Spinal cord (tissue), 10 donors: ENCODE measurements at regions not wholly inside any gene's neighbourhood (a gene's known extent, or its start where the extent isn't known, plus 50 kb on each side); places are given as distances from the start of the nearest gene placed in this dataset. TPM values are rescaled to one million over a fixed set of nuclear protein-coding genes. Genes with fewer than 3 reads are reported as not detected.
A peak's percentile ranks its signal among the peaks of the same experiment; 100 is the strongest.

ENCODE experiments used
- DNase-seq, 6 donors: peaks; one replicate each; pipeline versions ENCODE4 v3.0.0 to v3.0.0-alpha.2; 2013 to 2015; ENCODE audit warnings: low spot score in 6 of 6, low read depth in 4 of 6
- H3K27ac ChIP-seq: one replicate; pipeline ENCODE4 v1.5.1; 2013; ENCODE audit warnings: low read depth, low read length, control low read depth
- H3K27me3 ChIP-seq: one replicate; pipeline ENCODE4 v1.6.1; 2013; ENCODE audit warnings: low read length; ENCODE audit not compliant: control insufficient read depth, insufficient read depth
- H3K36me3 ChIP-seq: one replicate; pipeline ENCODE4 v1.6.1; 2013; ENCODE audit warnings: low read length; ENCODE audit not compliant: control insufficient read depth, insufficient read depth
- H3K4me1 ChIP-seq: one replicate; pipeline ENCODE4 v1.6.1; 2013; ENCODE audit warnings: low read length; ENCODE audit not compliant: control insufficient read depth, insufficient read depth
- H3K4me3 ChIP-seq: one replicate; pipeline ENCODE4 v1.5.1; 2013; ENCODE audit warnings: low read depth, low read length, control low read depth
- H3K9me3 ChIP-seq: one replicate; pipeline ENCODE4 v1.6.1; 2013; ENCODE audit warnings: low read length; ENCODE audit not compliant: control insufficient read depth, insufficient read depth
- WGBS: methylation state at CpG from one replicate; pipeline ENCODE4 v1.1.5; 2013; ENCODE audit warnings: missing lambda C conversion rate; ENCODE audit not compliant: insufficient coverage; 5-methylcytosine and 5-hydroxymethylcytosine counted together
- small RNA-seq: library from RNA; depleted of rRNA; stranded (forward); fragments of <200 nt; gene quantifications from one replicate; pipeline ENCODE3, GENCODE V24; 2014; ENCODE audit warnings: low replicate concordance
- donor health status: healthy.

DNA sequence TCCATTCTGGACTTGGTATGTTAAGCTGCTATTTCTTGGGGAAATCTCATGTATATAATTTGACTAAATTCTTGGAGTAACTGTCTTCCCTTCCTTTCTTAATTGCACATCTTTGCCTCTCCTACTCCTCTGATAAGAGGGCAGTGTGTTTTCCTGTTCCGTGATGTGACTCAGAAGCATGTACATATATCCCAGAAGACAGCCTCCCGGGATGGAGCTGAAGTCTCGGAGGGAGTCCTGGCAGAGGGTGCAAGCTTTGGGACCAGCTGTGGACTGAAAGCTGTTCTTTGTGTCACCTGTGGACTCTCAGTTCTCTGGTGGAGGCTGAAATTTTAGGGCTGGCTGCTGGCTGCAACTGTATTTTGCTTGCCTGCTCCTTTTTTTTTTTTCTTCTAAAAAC, 54.7 kb upstream of the MGAT5 start:
- no peak overlapping the region for H3K4me3 ChIP-seq
- H3K9me3 ChIP-seq = no peaks in the 10 kb centered on the region
- H3K27me3 ChIP-seq = no peaks in the 10 kb centered on the region
- WGBS = 61% methylated on average over 3 of the region's 3 CpGs
- no peaks in the 10 kb centered on the region for H3K36me3 ChIP-seq
- no peak for DNase-seq
- peaks cover 21% of the 10 kb centered on the region for H3K4me1 ChIP-seq
- no peak overlapping the region for H3K27ac ChIP-seq

DNA sequence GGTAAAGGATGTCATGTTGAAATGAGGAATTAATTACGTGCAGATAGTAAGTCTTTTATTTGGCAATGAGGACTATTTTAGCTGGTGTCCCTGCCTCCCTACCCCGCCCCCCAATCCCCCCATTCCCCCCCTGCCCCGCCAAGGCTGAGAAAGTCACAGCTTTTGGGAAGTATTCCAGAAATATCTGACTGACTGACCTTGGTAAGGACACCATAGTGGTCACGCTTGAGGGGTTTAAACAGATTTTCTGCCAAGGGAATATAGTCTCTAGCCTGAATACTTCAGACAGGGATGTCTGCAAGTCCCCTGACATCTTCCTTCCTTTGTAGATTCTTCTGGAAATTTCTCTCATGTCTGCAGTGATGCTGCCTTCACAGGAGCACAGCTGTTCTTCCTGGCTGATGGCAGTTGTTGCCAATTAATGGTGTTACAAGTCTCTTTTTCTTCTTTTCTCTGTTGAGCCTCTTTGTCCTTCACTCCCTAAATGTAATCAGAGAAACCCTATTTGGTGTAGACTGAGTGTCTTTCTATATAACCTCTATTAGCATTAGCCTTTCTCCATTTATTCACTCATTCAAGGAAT, 53.7 kb upstream of the MGAT5 start:
- H3K27me3 ChIP-seq = no peaks in the 10 kb centered on the region
- no peaks in the 10 kb centered on the region for H3K36me3 ChIP-seq
- peak in 1 of 6 donors; percentile 26 for DNase-seq
- H3K27ac ChIP-seq = no peak overlapping the region
- H3K9me3 ChIP-seq = no peaks in the 10 kb centered on the region
- H3K4me3 ChIP-seq = no peak overlapping the region
- WGBS = 75% methylated on average over 1 of the region's 4 CpGs
- peaks cover 22% of the 10 kb centered on the region for H3K4me1 ChIP-seq

DNA sequence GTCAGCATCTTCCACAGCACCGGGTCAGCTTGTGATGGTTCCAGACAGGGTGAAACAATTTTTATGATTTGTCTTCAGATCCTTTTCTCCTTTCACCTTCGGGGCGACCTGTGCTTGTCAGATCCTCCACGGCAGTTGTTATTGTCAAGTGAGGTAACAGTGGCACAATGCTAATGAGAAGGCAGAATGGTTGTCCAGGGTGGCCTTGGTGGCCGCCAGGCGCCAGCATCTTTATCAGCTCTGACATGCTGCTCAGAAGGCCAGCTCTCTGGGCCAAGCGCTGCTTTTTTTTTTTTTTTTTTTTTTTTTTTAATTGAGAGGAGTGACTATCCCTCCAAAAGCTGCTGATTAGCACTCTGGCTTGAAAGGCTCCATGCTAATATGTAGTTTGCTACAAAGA, 52.3 kb upstream of the MGAT5 start:
- Histone ChIP-seq H3K4me1 (peaks cover 27% of the 10 kb centered on the region), H3K4me3 (no peak overlapping the region), H3K27ac (no peak overlapping the region), H3K9me3 (no peaks in the 10 kb centered on the region), H3K36me3 (no peaks in the 10 kb centered on the region), H3K27me3 (no peaks in the 10 kb centered on the region)
- WGBS = 80% methylated on average over 1 of the region's 7 CpGs
- DNase-seq = peak in 1 of 6 donors; percentile 52

DNA sequence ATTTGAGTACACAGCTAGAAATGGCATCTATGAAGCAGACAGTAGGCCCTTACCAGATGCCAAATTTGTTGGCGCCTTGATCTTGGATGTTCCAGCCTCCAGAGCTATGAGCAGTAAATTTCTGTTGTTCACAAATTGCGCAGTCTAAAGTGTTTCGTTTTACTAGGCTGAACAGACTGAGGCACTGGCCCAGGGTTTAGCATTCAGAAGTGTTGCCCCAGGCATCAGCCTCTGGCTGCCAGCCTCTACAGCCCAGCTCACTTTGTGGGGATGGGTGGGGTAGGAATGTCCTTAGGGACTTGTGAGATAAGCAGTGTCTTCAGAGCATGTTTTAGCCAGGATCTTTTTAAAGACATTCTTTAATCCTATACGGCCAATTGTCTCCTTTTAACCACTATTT, 51.5 kb upstream of the MGAT5 start:
- no peak overlapping the region for H3K4me3 ChIP-seq
- no peaks in the 10 kb centered on the region for H3K27me3 ChIP-seq
- peak in 2 of 6 donors; percentile 61 to 73 for DNase-seq
- 36% methylated on average over 3 of the region's 4 CpGs for WGBS
- H3K4me1 ChIP-seq = peaks cover 27% of the 10 kb centered on the region
- H3K9me3 ChIP-seq = no peaks in the 10 kb centered on the region
- H3K36me3 ChIP-seq = no peaks in the 10 kb centered on the region
- no peak overlapping the region for H3K27ac ChIP-seq

DNA sequence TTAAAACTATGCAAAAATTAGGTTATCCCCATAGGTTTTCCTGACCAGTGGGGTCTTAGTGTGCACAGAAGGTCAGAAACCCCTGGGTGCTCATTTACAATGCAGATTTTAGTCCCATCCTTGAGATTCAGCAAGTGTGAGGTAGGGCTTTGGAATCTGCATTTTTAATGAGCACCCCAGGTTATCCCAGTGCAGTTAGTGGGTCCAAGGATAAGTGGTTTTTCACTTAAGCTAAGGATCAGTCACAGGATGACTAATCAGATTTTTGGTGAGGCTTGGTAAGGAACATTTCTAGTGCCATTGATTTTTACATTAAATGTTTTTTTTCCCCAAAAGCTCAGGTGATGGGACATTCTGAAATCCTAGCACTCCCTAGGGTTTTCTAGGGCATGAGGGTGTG, 50.7 kb upstream of the MGAT5 start:
- Histone ChIP-seq H3K4me3 (no peak overlapping the region), H3K36me3 (no peaks in the 10 kb centered on the region), H3K27me3 (no peaks in the 10 kb centered on the region), H3K9me3 (no peaks in the 10 kb centered on the region), H3K4me1 (peaks cover 24% of the 10 kb centered on the region), H3K27ac (no peak overlapping the region)
- DNase-seq = no peak

Small RNAs in the stretch of these regions (small RNA-seq; reads per million reads assigned to genes)
- gene MIR3679 = not detected
